ENCODE measurements at regions not wholly inside any gene's neighbourhood (a gene's known extent, or its start where the extent isn't known, plus 50 kb on each side); places are given as distances from the start of the nearest gene placed in this dataset.

DNA sequence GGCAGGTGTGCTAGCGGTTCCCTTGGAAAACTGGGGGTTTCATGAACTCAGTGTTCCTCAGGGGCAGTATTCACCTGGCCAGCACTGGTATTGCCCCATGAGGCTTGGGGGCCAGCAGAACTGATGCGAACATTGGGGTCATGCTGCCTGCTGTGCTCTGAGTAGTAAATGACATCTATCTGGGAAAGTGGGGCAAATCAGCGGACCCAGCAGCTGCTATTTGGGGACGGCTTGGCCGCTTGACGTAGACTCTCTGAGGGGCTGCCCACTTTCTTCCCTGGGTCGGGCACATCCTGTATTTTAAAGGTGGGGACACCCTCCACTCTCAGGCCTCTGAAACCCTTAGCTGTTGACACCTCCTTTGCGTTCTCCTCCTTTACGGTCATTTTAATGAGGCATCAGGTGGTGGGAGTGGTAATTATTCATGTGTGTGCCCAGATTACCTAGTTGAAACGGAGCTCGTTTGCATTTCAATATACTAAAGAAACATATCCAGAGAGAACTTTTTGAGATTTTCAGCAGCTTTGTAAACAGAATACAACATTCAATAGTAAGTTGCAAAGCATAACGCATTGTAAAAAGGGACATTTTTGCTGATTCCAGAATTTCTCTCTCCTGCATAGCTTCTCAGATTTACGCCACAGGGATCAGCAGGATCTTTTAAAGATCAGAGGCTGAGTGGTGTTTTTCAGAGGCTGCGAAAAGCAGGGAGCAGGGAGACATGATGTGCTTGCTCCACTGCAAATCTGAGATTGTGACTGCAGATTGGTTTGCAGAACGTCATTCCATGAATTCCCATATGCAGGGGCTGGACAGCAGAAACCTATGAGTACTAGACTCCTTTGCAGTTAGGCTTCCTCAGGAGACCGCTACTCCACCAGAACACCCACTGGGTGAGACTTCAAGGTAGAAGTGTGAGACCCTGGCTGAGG lies 56.8 kb upstream of the ZFR start:
- DNase-seq = no peak

DNA sequence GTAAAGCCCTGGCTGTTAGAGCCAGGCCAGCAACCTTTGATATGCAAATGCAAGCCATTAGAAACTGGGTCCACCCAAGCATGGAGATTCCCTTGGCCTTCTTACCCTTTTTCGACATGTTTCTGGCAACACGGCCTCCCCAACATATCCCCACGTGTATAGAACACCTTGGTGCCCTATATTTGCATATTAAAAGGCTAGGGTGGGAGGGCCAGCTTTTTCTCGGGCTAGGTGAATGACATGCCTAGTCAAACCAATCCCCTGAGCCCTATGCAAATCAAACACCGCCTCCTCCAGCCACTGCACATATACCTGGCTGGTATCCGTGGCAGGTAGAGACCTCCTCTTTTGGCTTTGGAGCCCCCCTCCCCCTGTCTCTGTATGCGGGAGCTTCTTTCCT lies 55.6 kb upstream of the ZFR start:
- no peak for DNase-seq

DNA sequence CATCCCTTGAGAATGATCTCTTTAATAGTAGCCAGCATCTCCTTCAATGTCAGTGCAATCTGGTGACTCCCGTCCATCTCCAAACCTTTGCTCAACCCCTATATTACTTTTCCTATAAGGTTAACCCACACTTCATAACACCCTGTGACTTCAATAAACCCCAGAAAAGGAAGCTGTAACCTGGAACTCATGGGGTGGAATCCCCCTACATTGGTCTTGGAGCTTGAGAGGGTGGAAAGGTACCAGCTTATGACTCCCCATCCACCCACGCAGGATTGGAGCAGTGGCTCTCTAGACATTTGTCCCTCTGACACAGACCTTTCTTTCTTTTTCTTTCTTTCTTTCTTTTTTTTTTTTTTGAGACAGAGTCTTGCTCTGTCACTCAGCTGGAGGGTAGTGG lies 54.7 kb upstream of the ZFR start:
- DNase-seq = no peak

DNA sequence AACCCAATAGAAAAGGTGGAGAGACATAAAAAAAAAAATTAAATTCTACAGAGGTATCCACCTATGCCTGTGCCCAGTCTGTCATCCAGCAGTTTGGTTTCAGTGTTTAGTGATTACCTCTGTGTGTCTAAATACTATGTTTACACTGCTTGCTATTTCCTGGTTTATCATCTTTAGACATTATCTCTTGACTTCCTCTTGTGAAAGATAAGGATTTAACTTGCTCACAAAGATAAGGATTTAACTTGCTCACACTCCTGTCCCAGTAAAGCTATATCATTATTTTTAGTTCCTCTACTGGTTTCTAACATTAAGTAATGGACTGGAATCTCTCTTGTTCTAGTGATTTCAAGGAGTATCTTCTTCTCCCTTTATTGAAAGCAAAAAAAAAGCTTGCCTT lies 53.9 kb upstream of the ZFR start:
- no peak for DNase-seq

DNA sequence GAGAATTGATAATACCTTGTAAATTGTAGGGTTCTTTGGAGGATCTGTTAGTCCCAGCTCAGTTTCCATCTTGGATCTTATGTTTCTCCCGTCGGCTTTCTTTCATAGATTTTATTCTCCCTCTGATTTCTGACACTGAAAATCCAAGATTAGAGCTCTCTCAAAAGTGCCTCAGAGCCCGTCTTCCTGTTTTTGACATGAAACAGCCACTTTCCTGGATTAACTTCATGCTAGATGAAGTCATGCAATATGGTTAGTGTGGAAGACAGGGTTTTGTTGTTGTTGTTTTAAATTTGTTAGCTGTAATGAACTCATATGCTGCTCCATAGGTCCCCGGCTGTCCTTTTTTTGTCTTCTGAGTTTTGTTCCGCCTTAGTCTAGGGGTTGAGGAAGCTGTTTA lies 51.6 kb upstream of the ZFR start:
- no peak for DNase-seq

DNA sequence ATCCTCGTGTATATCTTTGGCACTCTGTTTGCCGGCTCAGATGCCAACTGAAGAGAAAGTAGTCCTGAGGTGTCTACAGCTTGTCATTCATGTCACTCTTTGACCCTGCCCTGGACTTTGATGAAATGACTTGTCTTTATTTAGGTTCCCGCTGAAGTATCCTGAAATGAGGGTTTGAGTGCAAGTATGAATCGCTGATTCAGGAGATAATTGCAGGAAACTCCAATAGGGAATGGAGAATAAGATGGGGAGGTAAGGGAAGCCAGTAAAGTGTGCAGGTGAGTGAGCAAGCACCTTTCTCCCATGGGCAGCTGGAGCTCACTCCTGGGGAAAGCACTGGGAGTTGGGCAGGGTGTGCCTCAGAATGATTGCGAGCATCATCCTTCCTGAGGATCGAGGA lies 50.3 kb upstream of the ZFR start:
- DNase-seq = no peak
